IMR-90 (cell line): ENCODE measurements at regions not wholly inside any gene's neighbourhood (a gene's known extent, or its start where the extent isn't known, plus 50 kb on each side); places are given as distances from the start of the nearest gene placed in this dataset.
"Not testable (repeated sequence)": the region's sequence is repeated elsewhere in the genome, so short reads cannot be mapped to it uniquely, and the experiment has no call there.

Experiments
- ATAC-seq: fragments of 200-7000 bp; cut with Tn5 transposase; 2 replicates; pipeline ENCODE4 v1.9.1; 2020; ENCODE audit warnings: low read depth, mild to moderate bottlenecking, moderate library complexity
- BruUV-seq: library from RNA; stranded (reverse); fragments of 400-500 nt; replicated peaks from 2 replicates; lab custom pipeline; 2021; lab: Mats Ljungman, UMichigan
- CTCF ChIA-PET: fragments of 300-600 bp; formaldehyde crosslinking; extraction: SDS; loops from one replicate; lab custom pipeline; 2021; ENCODE audit warnings: antibody characterized with exemption; lab: Yijun Ruan, JAX
- POLR2A ChIA-PET: fragments of 300-600 bp; sonication (Branson Sonifier 250); formaldehyde crosslinking; loops from one replicate; lab custom pipeline; 2022; ENCODE audit warnings: antibody characterized with exemption; ENCODE audit not compliant: unreplicated experiment; lab: Charles Lee
- DNase-seq: peaks from one replicate; pipeline ENCODE4 v3.0.0; 2013
- H2AFZ ChIP-seq: replicated peaks from 2 replicates; pipeline ENCODE3; 2013; ENCODE audit warnings: low read length, mild to moderate bottlenecking; ENCODE audit not compliant: poor library complexity
- H2AK5ac ChIP-seq: 2 replicates; pipeline ENCODE4 v1.6.1; 2013; ENCODE audit warnings: low read depth, low read length, inconsistent platforms
- H2AK9ac ChIP-seq: replicated peaks from 2 replicates; pipeline ENCODE3; 2013; ENCODE audit warnings: mild to moderate bottlenecking, low read depth, low read length, moderate library complexity; ENCODE audit not compliant: poor library complexity
- H2BK120ac ChIP-seq: 2 replicates; pipeline ENCODE4 v1.6.1; 2013; ENCODE audit warnings: low read depth, low read length, inconsistent platforms
- H2BK15ac ChIP-seq: 3 replicates; pipeline ENCODE4 v1.6.1; 2013; ENCODE audit warnings: low read depth, low read length, inconsistent platforms
- H2BK20ac ChIP-seq: 2 replicates; pipeline ENCODE4 v1.6.1; 2013; ENCODE audit warnings: low read depth, mild to moderate bottlenecking, inconsistent platforms, low read length, moderate library complexity
- H2BK5ac ChIP-seq: 2 replicates; pipeline ENCODE4 v1.6.1; 2013; ENCODE audit warnings: mild to moderate bottlenecking, low read depth, low read length, inconsistent platforms; ENCODE audit not compliant: poor library complexity, severe bottlenecking
- H3K14ac ChIP-seq: replicated peaks from 2 replicates; pipeline ENCODE4 v1.6.1; 2013; ENCODE audit warnings: low read depth, low read length, inconsistent platforms
- H3K18ac ChIP-seq: 2 replicates; pipeline ENCODE4 v1.6.1; 2013; ENCODE audit warnings: low read depth, low read length, control low read depth
- H3K23ac ChIP-seq: 2 replicates; pipeline ENCODE4 v1.6.1; 2013; ENCODE audit warnings: low read depth, low read length, inconsistent platforms
- H3K27ac ChIP-seq: 2 replicates; pipeline ENCODE4 v1.5.1; 2013; ENCODE audit warnings: mild to moderate bottlenecking, control low read depth, low read length; ENCODE audit not compliant: insufficient read depth
- H3K27me3 ChIP-seq: 2 replicates; pipeline ENCODE4 v1.6.1; 2013; ENCODE audit warnings: low read length; ENCODE audit not compliant: control insufficient read depth, insufficient read depth
- H3K36me3 ChIP-seq: 2 replicates; pipeline ENCODE4 v1.6.1; 2013; ENCODE audit warnings: low read length, mixed read lengths; ENCODE audit not compliant: control insufficient read depth, insufficient read depth
- H3K4ac ChIP-seq: 2 replicates; pipeline ENCODE4 v1.6.1; 2013; ENCODE audit warnings: low read depth, low read length, inconsistent platforms
- H3K4me1 ChIP-seq: 2 replicates; pipeline ENCODE4 v1.6.1; 2013; ENCODE audit warnings: low read length, mixed read lengths; ENCODE audit not compliant: control insufficient read depth, insufficient read depth
- H3K4me2 ChIP-seq: 2 replicates; pipeline ENCODE4 v1.6.1; 2013; ENCODE audit warnings: low read depth, mild to moderate bottlenecking, control low read depth, low read length, moderate library complexity
- H3K4me3 ChIP-seq: 2 replicates; pipeline ENCODE4 v1.5.1; 2013; ENCODE audit warnings: low read depth, mild to moderate bottlenecking, control low read depth, low read length, moderate library complexity; ENCODE audit not compliant: insufficient read depth
- H3K56ac ChIP-seq: 2 replicates; pipeline ENCODE4 v1.6.1; 2013; ENCODE audit warnings: low read length, inconsistent platforms; ENCODE audit not compliant: insufficient read depth; ENCODE audit errors: extremely low read depth
- H3K79me1 ChIP-seq, 2 experiments: 2 replicates each; pipeline ENCODE4 v1.6.1; 2013; ENCODE audit warnings: low read length in 2 of 2, inconsistent platforms in 1 of 2, low read depth in 1 of 2
- H3K9ac ChIP-seq: 2 replicates; pipeline ENCODE4 v1.6.1; 2013; ENCODE audit warnings: low read depth, low read length, control low read depth
- H3K9me1 ChIP-seq: 2 replicates; pipeline ENCODE4 v1.6.1; 2013; ENCODE audit warnings: low read length, inconsistent platforms; ENCODE audit not compliant: insufficient read depth
- H3K9me3 ChIP-seq: 2 replicates; pipeline ENCODE4 v1.6.1; 2013; ENCODE audit warnings: low read length; ENCODE audit not compliant: control insufficient read depth, insufficient read depth
- H4K20me1 ChIP-seq: 2 replicates; pipeline ENCODE4 v1.6.1; 2013; ENCODE audit warnings: low read length, inconsistent platforms; ENCODE audit not compliant: insufficient read depth
- H4K5ac ChIP-seq: 2 replicates; pipeline ENCODE4 v1.6.1; 2013; ENCODE audit warnings: mild to moderate bottlenecking, low read depth, low read length, control low read depth
- H4K8ac ChIP-seq, 2 experiments: 2 replicates each; pipeline ENCODE4 v1.6.1; 2013; ENCODE audit warnings: low read depth in 2 of 2, low read length in 2 of 2, control low read depth in 1 of 2, inconsistent platforms in 1 of 2
- H4K91ac ChIP-seq: 2 replicates; pipeline ENCODE4 v1.6.1; 2013; ENCODE audit warnings: low read depth, low read length, inconsistent platforms; ENCODE audit not compliant: insufficient read depth
- WGBS, 2 experiments: methylation state at CpG; one replicate each; pipeline versions ENCODE4 v1.1.5 to v1.1.7; 2013; ENCODE audit warnings: missing lambda C conversion rate in 2 of 2; ENCODE audit not compliant: insufficient read length in 1 of 2; ENCODE audit errors: extremely low coverage in 2 of 2; 5-methylcytosine and 5-hydroxymethylcytosine counted together
- dilution Hi-C: fragments of 300-500 bp; cut with HindIII; formaldehyde crosslinking; loops from one replicate; pipeline ENCODE4 v1.14.3; 2018; ENCODE audit warnings: low sequenced_read_pairs; ENCODE audit not compliant: unreplicated experiment
- in situ Hi-C: fragments of 300-500 bp; cut with MboI; formaldehyde crosslinking; loops from 3 replicates; pipeline ENCODE4 v1.14.3; 2019; ENCODE audit warnings: low sequenced_read_pairs, inconsistent platforms, mixed read lengths
- intact Hi-C: fragments of 100-400 bp; cut with micrococcal nuclease; formaldehyde crosslinking; loops from 2 replicates; pipeline ENCODE4 v1.10.0; 2022

- H3K23ac ChIP-seq, H4K20me1 ChIP-seq, DNase-seq, H3K36me3 ChIP-seq, H4K8ac ChIP-seq, dilution Hi-C loops, H3K4me2 ChIP-seq, H2BK5ac ChIP-seq, POLR2A ChIA-PET, H3K9me3 ChIP-seq, H3K9ac ChIP-seq, H3K56ac ChIP-seq, ATAC-seq, H3K4me3 ChIP-seq, H2AK5ac ChIP-seq, H3K14ac ChIP-seq, H3K4me1 ChIP-seq, H2BK20ac ChIP-seq, H3K9me1 ChIP-seq, H2BK120ac ChIP-seq, H3K4ac ChIP-seq, H3K27ac ChIP-seq, CTCF ChIA-PET, H2AFZ ChIP-seq, H3K18ac ChIP-seq, H2AK9ac ChIP-seq, H2BK15ac ChIP-seq, intact Hi-C loops, BruUV-seq, H3K79me1 ChIP-seq, H3K27me3 ChIP-seq, H4K5ac ChIP-seq, in situ Hi-C loops, H4K91ac ChIP-seq: not testable (repeated sequence)
- no CpG with 5 or more reads among the region's 7 CpGs for WGBS, 2 experiments
Observed at GRCh38 chr11:3572976-3573647, 68.7 kb downstream of the ART5 start.

- H2AFZ ChIP-seq: not testable (repeated sequence)
Observed at GRCh38 chr11:3571752-3572151, 70.0 kb downstream of the ART5 start.

More at GRCh38 chr11:3571752-3572151, 70.0 kb downstream of the ART5 start:
- ATAC-seq, CTCF ChIA-PET, H3K23ac ChIP-seq, H2AK9ac ChIP-seq, H4K8ac ChIP-seq, H3K79me1 ChIP-seq, H3K14ac ChIP-seq, intact Hi-C loops, DNase-seq, H3K56ac ChIP-seq, H2BK5ac ChIP-seq, H3K36me3 ChIP-seq, dilution Hi-C loops, H2BK120ac ChIP-seq, H4K91ac ChIP-seq, H3K4me1 ChIP-seq, H2BK20ac ChIP-seq, H4K5ac ChIP-seq, H2AK5ac ChIP-seq, H3K27me3 ChIP-seq, H3K18ac ChIP-seq, H3K27ac ChIP-seq, H3K4ac ChIP-seq, H3K4me2 ChIP-seq, BruUV-seq, H4K20me1 ChIP-seq, POLR2A ChIA-PET, H3K9me3 ChIP-seq, H3K4me3 ChIP-seq, H3K9me1 ChIP-seq, H3K9ac ChIP-seq, H2BK15ac ChIP-seq, in situ Hi-C loops: not testable (repeated sequence)
- WGBS, 2 experiments: no CpG with 5 or more reads among the region's 2 CpGs
